PC-3 (cell line): ENCODE measurements at regions not wholly inside any gene's neighbourhood (a gene's known extent, or its start where the extent isn't known, plus 50 kb on each side); places are given as distances from the start of the nearest gene placed in this dataset.
"Not testable (repeated sequence)": the region's sequence is repeated elsewhere in the genome, so short reads cannot be mapped to it uniquely, and the experiment has no call there.

Source experiments
- ATAC-seq: fragments of 200-7000 bp; cut with Tn5 transposase; 2 replicates; pipeline ENCODE4 v1.9.1; 2020; ENCODE audit warnings: mild to moderate bottlenecking, moderate library complexity
- BruUV-seq: library from RNA; stranded (reverse); fragments of 400-500 nt; replicated peaks from 2 replicates; lab custom pipeline; 2021; lab: Mats Ljungman, UMichigan
- CTCF ChIA-PET: fragments of 300-600 bp; sonication (Branson Sonifier 250); formaldehyde crosslinking; loops from one replicate; lab custom pipeline; 2022; ENCODE audit warnings: antibody characterized with exemption; lab: Charles Lee
- POLR2A ChIA-PET: fragments of 300-600 bp; sonication (Branson Sonifier 250); formaldehyde crosslinking; loops from one replicate; lab custom pipeline; 2022; ENCODE audit warnings: antibody characterized with exemption; ENCODE audit not compliant: unreplicated experiment; lab: Charles Lee
- DNase-seq: peaks from one replicate; pipeline ENCODE4 v3.0.0-alpha.2; 2015
- H2AFZ ChIP-seq: fragments of 300-600 bp; sonication (generic); 2 replicates; pipeline ENCODE4 v1.6.0; 2016; ENCODE audit warnings: antibody characterized with exemption, low read length
- H3F3A ChIP-seq: fragments of 300-600 bp; sonication (generic); one replicate; pipeline ENCODE4 v1.6.0; 2017; ENCODE audit warnings: antibody characterized with exemption, low read length, control low read depth, mild to moderate bottlenecking; ENCODE audit not compliant: unreplicated experiment
- H3K27ac ChIP-seq: fragments of 300-600 bp; sonication (generic); 2 replicates; pipeline ENCODE4 v1.5.1; 2016; ENCODE audit warnings: mild to moderate bottlenecking, low read length
- H3K27me3 ChIP-seq: fragments of 300-600 bp; sonication (generic); 2 replicates; pipeline ENCODE4 v1.6.1; 2016; ENCODE audit warnings: low read length, mixed read lengths
- H3K36me3 ChIP-seq: fragments of 300-600 bp; sonication (generic); 2 replicates; pipeline ENCODE4 v1.6.1; 2016; ENCODE audit warnings: low read depth, mixed run types, low read length, mixed read lengths
- H3K4me1 ChIP-seq: fragments of 300-600 bp; sonication (generic); 2 replicates; pipeline ENCODE4 v1.5.1; 2016; ENCODE audit warnings: low read length; ENCODE audit not compliant: insufficient read depth
- H3K4me2 ChIP-seq: fragments of 300-600 bp; sonication (generic); 2 replicates; pipeline ENCODE4 v1.6.0; 2016; ENCODE audit warnings: low read length
- H3K4me3 ChIP-seq: fragments of 300-600 bp; sonication (generic); 2 replicates; pipeline ENCODE4 v1.5.1; 2016; ENCODE audit warnings: mild to moderate bottlenecking, low read length, mixed read lengths
- H3K79me2 ChIP-seq: fragments of 300-600 bp; sonication (generic); 2 replicates; pipeline ENCODE4 v1.6.1; 2017; ENCODE audit warnings: low read length, mixed read lengths
- H3K9ac ChIP-seq: fragments of 300-600 bp; sonication (generic); 2 replicates; pipeline ENCODE4 v1.6.0; 2016; ENCODE audit warnings: mild to moderate bottlenecking, low read length
- H3K9me2 ChIP-seq: fragments of 300-600 bp; sonication (generic); replicated peaks from 2 replicates; pipeline ENCODE4 v1.6.1; 2016; ENCODE audit warnings: mixed run types, low read length, mixed read lengths
- H3K9me3 ChIP-seq: fragments of 300-600 bp; sonication (generic); 2 replicates; pipeline ENCODE4 v1.6.1; 2016; ENCODE audit warnings: low read length, mixed read lengths
- H4K20me1 ChIP-seq: fragments of 300-600 bp; sonication (generic); 2 replicates; pipeline ENCODE4 v1.6.1; 2016; ENCODE audit warnings: low read length, mixed read lengths
- EZH2 ChIP-seq: fragments of 300-600 bp; sonication (generic); IDR thresholded peaks from one replicate; pipeline ENCODE4 v1.6.1; 2017; ENCODE audit warnings: antibody characterized with exemption, mild to moderate bottlenecking, low read length; ENCODE audit not compliant: unreplicated experiment
- EZH2phosphoT487 ChIP-seq: fragments of 300-600 bp; sonication (generic); IDR thresholded peaks from 2 replicates; pipeline ENCODE4 v1.6.1; 2018; ENCODE audit warnings: mild to moderate bottlenecking, antibody characterized with exemption, low read length, borderline replicate concordance
- intact Hi-C: fragments of 100-400 bp; cut with micrococcal nuclease; formaldehyde crosslinking; loops from 2 replicates; pipeline ENCODE4 v1.9.0; 2023
- TF ChIP-seq, protein P1 (sequence below): fragments of 300-600 bp; sonication (generic); conservative IDR thresholded peaks from 2 replicates; pipeline ENCODE4 v1.5.1; 2017; ENCODE audit warnings: antibody characterized with exemption, low read depth, mild to moderate bottlenecking, low read length

DNA sequence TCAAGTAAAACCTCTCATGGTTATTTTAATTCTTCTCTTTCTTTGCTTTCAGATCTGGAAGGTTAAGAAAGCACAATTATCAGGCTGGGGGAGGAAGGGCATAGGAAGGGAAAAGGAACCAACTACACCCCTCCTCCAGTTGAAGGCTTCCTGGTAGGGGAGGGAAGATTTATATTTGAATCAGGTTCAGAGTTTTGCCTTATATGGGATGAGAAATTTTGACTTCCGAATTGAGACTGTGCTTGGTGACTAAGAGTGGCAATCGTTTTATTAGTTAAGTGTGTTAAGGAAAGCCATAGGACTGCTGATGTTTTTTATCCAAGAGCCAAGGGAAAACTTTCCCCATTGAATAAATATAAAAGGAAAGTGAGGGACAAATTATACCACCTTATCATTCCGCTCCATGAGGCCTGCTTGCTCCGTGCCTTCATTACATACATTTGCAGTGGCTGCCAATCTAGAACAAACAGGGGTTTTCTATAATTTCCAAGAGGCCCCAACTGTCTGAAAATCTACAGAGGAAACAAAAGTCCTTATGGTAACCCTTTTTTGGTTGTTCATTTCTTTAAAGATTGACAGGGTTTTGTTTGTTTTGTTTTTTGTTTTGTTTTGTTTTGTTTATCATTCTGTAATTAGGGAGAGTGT, 115.7 kb upstream of the EPB41L4A start:
- no peaks in the 10 kb centered on the region for H3K27me3 ChIP-seq
- H4K20me1 ChIP-seq: no peaks in the 10 kb centered on the region
- ATAC-seq: no peak
- H3F3A ChIP-seq: no peaks in the 10 kb centered on the region
- no peak for DNase-seq
- CTCF ChIA-PET: no interaction called here
- no peaks in the 10 kb centered on the region for H3K36me3 ChIP-seq
- H3K27ac ChIP-seq: no peak overlapping the region
- H3K9me3 ChIP-seq: no peaks in the 10 kb centered on the region
- H3K4me2 ChIP-seq: no peak overlapping the region
- intact Hi-C loops: no loop called here
- H3K4me3 ChIP-seq: no peak overlapping the region
- TF ChIP-seq EZH2phosphoT487: no peak
- TF ChIP-seq, protein P1, sequence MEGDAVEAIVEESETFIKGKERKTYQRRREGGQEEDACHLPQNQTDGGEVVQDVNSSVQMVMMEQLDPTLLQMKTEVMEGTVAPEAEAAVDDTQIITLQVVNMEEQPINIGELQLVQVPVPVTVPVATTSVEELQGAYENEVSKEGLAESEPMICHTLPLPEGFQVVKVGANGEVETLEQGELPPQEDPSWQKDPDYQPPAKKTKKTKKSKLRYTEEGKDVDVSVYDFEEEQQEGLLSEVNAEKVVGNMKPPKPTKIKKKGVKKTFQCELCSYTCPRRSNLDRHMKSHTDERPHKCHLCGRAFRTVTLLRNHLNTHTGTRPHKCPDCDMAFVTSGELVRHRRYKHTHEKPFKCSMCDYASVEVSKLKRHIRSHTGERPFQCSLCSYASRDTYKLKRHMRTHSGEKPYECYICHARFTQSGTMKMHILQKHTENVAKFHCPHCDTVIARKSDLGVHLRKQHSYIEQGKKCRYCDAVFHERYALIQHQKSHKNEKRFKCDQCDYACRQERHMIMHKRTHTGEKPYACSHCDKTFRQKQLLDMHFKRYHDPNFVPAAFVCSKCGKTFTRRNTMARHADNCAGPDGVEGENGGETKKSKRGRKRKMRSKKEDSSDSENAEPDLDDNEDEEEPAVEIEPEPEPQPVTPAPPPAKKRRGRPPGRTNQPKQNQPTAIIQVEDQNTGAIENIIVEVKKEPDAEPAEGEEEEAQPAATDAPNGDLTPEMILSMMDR: no peak
- no peak for TF ChIP-seq EZH2
- no TSS peak for BruUV-seq
- H2AFZ ChIP-seq: no peak overlapping the region
- H3K4me1 ChIP-seq: peaks cover 2% of the 10 kb centered on the region; the same call in 1 of the 2 replicates
- POLR2A ChIA-PET: no interaction called here
- H3K9ac ChIP-seq: no peak overlapping the region
- no peaks in the 10 kb centered on the region for H3K9me2 ChIP-seq
- H3K79me2 ChIP-seq: no peaks in the 10 kb centered on the region

DNA sequence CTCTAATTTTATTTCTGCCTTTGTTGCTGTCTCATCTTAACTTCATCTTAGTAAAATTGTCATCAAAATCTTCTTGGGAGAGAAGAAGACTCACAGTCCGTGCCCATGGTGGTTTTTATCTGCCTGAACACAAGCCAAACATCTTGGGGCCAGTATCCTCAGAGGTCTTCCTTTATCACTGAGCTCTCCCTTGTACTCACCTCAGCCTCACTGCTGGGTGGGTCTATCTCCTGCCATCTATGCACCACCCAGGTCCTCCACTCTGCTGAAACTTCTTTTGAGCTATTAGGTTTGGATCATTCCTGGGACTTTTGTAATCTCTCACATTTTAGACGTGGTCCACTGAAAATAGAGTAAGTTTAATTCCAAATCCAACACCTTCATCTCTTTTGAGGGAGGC, 116.3 kb upstream of the EPB41L4A start:
- Histone ChIP-seq H3K4me3 (no peak overlapping the region), H3K27me3 (no peaks in the 10 kb centered on the region), H3K9me2 (no peaks in the 10 kb centered on the region), H3K79me2 (no peaks in the 10 kb centered on the region), H3K9me3 (no peaks in the 10 kb centered on the region), H3K36me3 (no peaks in the 10 kb centered on the region), H3K27ac (no peak overlapping the region), H3K4me1 (peaks cover 2% of the 10 kb centered on the region; the same call in 1 of the 2 replicates), H4K20me1 (no peaks in the 10 kb centered on the region), H2AFZ (no peak overlapping the region), H3K4me2 (no peak overlapping the region), H3K9ac (no peak overlapping the region), H3F3A (no peaks in the 10 kb centered on the region)
- BruUV-seq: no TSS peak
- intact Hi-C loops: no loop called here
- no peak for ATAC-seq
- DNase-seq: no peak
- TF ChIP-seq, protein P1: no peak
- TF ChIP-seq EZH2phosphoT487 (no peak), EZH2 (no peak)
- ChIA-PET CTCF (no interaction called here), POLR2A (no interaction called here)

DNA sequence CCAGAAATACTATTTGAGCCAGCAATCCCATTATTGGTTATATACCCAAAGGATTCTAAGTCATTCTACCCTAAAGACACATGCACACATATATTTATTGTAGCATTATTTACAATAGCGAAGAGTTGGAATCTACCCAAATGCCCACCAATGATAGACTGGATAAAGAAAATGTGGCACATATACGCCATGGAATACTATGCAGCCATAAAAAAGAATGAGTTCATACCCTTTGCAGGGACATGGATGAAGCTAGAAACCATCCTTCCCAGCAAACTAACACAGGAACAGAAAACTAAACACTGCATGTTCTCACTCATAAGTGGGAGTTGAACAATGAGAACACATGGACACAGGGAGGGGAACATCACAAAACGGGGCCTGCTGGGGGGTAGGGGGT, 125.5 kb upstream of the EPB41L4A start:
- H3K27me3 ChIP-seq, H3K79me2 ChIP-seq, CTCF ChIA-PET, H3F3A ChIP-seq, H3K9me2 ChIP-seq, H3K9ac ChIP-seq, H3K4me2 ChIP-seq, H4K20me1 ChIP-seq, H2AFZ ChIP-seq, H3K4me3 ChIP-seq, ATAC-seq, intact Hi-C loops, H3K36me3 ChIP-seq, BruUV-seq, H3K4me1 ChIP-seq, POLR2A ChIA-PET, H3K27ac ChIP-seq, DNase-seq, H3K9me3 ChIP-seq: not testable (repeated sequence)
